CD4-positive, alpha-beta T cell treated with Interferon alpha-2 for 1 hour (primary cell): ENCODE measurements at regions not wholly inside any gene's neighbourhood (a gene's known extent, or its start where the extent isn't known, plus 50 kb on each side); places are given as distances from the start of the nearest gene placed in this dataset.
A peak's percentile ranks its signal among the peaks of the same experiment; 100 is the strongest.
"Not testable (repeated sequence)": the region's sequence is repeated elsewhere in the genome, so short reads cannot be mapped to it uniquely, and the experiment has no call there.

Experiments used
- DNase-seq, 2 donors: peaks; one replicate each; pipeline ENCODE4 v3.0.0-alpha.2; 2020 to 2022

- DNase-seq = no peak
Observed at GRCh38 chr5:174828804-174829510, 104.6 kb downstream of the MSX2 start.

GRCh38 chr5:174827558-174827957 is 103.2 kb downstream of the MSX2 start:
- DNase-seq = no peak

- no peak for DNase-seq
Observed at GRCh38 chr5:174825587-174825986, 101.2 kb downstream of the MSX2 start.

- DNase-seq = no peak
Observed at GRCh38 chr5:174818430-174818829, 94.0 kb downstream of the MSX2 start.

- no peak for DNase-seq
Observed at GRCh38 chr5:174817610-174818009, 93.2 kb downstream of the MSX2 start.

- no peak for DNase-seq
Observed at GRCh38 chr5:174816858-174817257, 92.5 kb downstream of the MSX2 start.

- no peak for DNase-seq
Observed at GRCh38 chr5:174811438-174811837, 87.1 kb downstream of the MSX2 start.

- DNase-seq = no peak
Observed at GRCh38 chr5:174810796-174811195, 86.4 kb downstream of the MSX2 start.

GRCh38 chr5:174807471-174807870 is 83.1 kb downstream of the MSX2 start:
- no peak for DNase-seq

- no peak for DNase-seq
Observed at GRCh38 chr5:174806729-174807128, 82.3 kb downstream of the MSX2 start.

GRCh38 chr5:174801798-174802197 is 77.4 kb downstream of the MSX2 start:
- no peak for DNase-seq

GRCh38 chr5:174800435-174800834 is 76.1 kb downstream of the MSX2 start:
- DNase-seq = no peak

GRCh38 chr5:174799121-174799520 is 74.7 kb downstream of the MSX2 start:
- no peak for DNase-seq

GRCh38 chr5:174798551-174798951 is 74.2 kb downstream of the MSX2 start:
- DNase-seq = peak in 1 of 2 donors; percentile 24

- no peak for DNase-seq
Observed at GRCh38 chr5:174796711-174797192, 72.4 kb downstream of the MSX2 start.

- no peak for DNase-seq
Observed at GRCh38 chr5:174794931-174795672, 70.7 kb downstream of the MSX2 start.

- DNase-seq = peak; percentile 7 to 43
Observed at GRCh38 chr5:174793684-174794328, 69.4 kb downstream of the MSX2 start.

- no peak for DNase-seq
Observed at GRCh38 chr5:174793076-174793475, 68.7 kb downstream of the MSX2 start.

GRCh38 chr5:174792265-174792664 is 67.9 kb downstream of the MSX2 start:
- not testable (repeated sequence) for DNase-seq

- no peak for DNase-seq
Observed at GRCh38 chr5:174790906-174791305, 66.5 kb downstream of the MSX2 start.

GRCh38 chr5:174789596-174789995 is 65.2 kb downstream of the MSX2 start:
- DNase-seq = no peak

- DNase-seq = no peak
Observed at GRCh38 chr5:174785120-174785680, 60.8 kb downstream of the MSX2 start.
